ENCODE measurements at regions not wholly inside any gene's neighbourhood (a gene's known extent, or its start where the extent isn't known, plus 50 kb on each side); places are given as distances from the start of the nearest gene placed in this dataset.
"Not testable (repeated sequence)": the region's sequence is repeated elsewhere in the genome, so short reads cannot be mapped to it uniquely, and the experiment has no call there.

- DNase-seq (ENCODE audit: low read depth) = no peak
Observed at GRCh38 chr9:2276296-2276695, 261.1 kb downstream of the SMARCA2 start.

DNA sequence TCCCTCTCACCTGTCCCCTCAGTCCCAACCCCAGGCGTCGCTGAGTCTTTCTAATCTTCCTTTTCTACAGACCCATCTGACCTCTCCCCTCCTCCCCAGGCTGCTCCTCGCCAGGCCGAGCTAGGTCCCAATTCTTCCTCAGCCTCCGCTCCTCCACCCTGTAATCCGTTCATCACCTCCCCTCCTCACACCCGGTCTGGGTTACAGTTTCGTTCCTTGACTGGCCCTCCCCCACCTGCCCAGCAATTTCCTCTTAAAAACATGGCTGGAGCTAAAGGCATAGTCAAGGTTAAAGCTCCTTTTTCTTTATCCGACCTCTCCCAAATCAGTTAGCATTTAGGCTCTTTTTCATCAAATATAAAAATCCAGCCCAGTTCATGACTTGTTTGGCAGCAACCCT, 262.0 kb downstream of the SMARCA2 start:
- in situ Hi-C loops (cut with HindIII; ENCODE audit: low sequenced_read_pairs); H3K4me3 ChIP-seq (ENCODE audit: low read depth, low read length); DNase-seq (ENCODE audit: low read depth): not testable (repeated sequence)

More at GRCh38 chr9:2276296-2276695, 261.1 kb downstream of the SMARCA2 start:
- TF ChIP-seq, protein P1, sequence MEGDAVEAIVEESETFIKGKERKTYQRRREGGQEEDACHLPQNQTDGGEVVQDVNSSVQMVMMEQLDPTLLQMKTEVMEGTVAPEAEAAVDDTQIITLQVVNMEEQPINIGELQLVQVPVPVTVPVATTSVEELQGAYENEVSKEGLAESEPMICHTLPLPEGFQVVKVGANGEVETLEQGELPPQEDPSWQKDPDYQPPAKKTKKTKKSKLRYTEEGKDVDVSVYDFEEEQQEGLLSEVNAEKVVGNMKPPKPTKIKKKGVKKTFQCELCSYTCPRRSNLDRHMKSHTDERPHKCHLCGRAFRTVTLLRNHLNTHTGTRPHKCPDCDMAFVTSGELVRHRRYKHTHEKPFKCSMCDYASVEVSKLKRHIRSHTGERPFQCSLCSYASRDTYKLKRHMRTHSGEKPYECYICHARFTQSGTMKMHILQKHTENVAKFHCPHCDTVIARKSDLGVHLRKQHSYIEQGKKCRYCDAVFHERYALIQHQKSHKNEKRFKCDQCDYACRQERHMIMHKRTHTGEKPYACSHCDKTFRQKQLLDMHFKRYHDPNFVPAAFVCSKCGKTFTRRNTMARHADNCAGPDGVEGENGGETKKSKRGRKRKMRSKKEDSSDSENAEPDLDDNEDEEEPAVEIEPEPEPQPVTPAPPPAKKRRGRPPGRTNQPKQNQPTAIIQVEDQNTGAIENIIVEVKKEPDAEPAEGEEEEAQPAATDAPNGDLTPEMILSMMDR (IDR thresholded peaks at IDR 0.05; ENCODE audit: low read depth, low read length, missing control alignments) = no peak
- in situ Hi-C loops (cut with HindIII; ENCODE audit: low sequenced_read_pairs) = no loop called here
- no peak overlapping the region for H3K4me3 ChIP-seq (ENCODE audit: low read depth, low read length)

GRCh38 chr9:2277644-2278043, 262.5 kb downstream of the SMARCA2 start:
- in situ Hi-C loops (cut with HindIII; ENCODE audit: low sequenced_read_pairs) = not testable (repeated sequence)

DNA sequence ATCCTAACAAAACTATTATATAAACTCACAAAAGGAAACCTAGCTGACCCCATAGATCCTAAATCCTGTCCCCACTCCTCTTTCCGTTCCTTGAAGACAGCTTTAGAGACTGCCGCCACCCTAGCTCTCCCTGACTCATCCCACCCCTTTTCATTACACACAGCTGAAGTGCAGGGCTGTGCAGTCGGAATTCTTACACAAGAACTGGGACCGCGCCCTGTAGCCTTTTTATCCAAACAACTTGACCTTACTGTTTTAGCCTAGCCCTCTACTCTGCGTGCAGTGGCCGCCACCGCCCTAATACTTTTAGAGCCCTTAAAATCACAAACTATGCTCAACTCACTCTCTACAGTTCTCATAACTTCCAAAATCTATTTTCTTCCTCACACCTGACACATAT, 264.0 kb downstream of the SMARCA2 start:
- DNase-seq (ENCODE audit: low read depth); H3K4me3 ChIP-seq (ENCODE audit: low read depth, low read length); in situ Hi-C loops (cut with HindIII; ENCODE audit: low sequenced_read_pairs): not testable (repeated sequence)

More at GRCh38 chr9:2277644-2278043, 262.5 kb downstream of the SMARCA2 start:
- not testable (repeated sequence) for DNase-seq (ENCODE audit: low read depth); H3K4me3 ChIP-seq (ENCODE audit: low read depth, low read length)

GRCh38 chr9:2281031-2281802, 266.1 kb downstream of the SMARCA2 start:
- TF ChIP-seq, protein P1 (IDR thresholded peaks at IDR 0.05; ENCODE audit: low read depth, low read length, missing control alignments) = no peak
- in situ Hi-C loops (cut with HindIII; ENCODE audit: low sequenced_read_pairs) = no loop called here

GRCh38 chr9:2281803-2282185, 266.6 kb downstream of the SMARCA2 start:
- DNase-seq (ENCODE audit: low read depth) = no peak
- in situ Hi-C loops (cut with HindIII; ENCODE audit: low sequenced_read_pairs) = no loop called here
- TF ChIP-seq, protein P1 (IDR thresholded peaks at IDR 0.05; ENCODE audit: low read depth, low read length, missing control alignments) = no peak
- H3K4me3 ChIP-seq (ENCODE audit: low read depth, low read length) = no peak overlapping the region

More at GRCh38 chr9:2281031-2281802, 266.1 kb downstream of the SMARCA2 start:
- H3K4me3 ChIP-seq (ENCODE audit: low read depth, low read length) = no peak overlapping the region
- DNase-seq (ENCODE audit: low read depth) = no peak

- H3K4me3 ChIP-seq (ENCODE audit: low read depth, low read length) = no peak overlapping the region
- DNase-seq (ENCODE audit: low read depth) = no peak
- TF ChIP-seq, protein P1 (IDR thresholded peaks at IDR 0.05; ENCODE audit: low read depth, low read length, missing control alignments) = no peak
- in situ Hi-C loops (cut with HindIII; ENCODE audit: low sequenced_read_pairs) = no loop called here
Observed at GRCh38 chr9:2284770-2285169, 269.6 kb downstream of the SMARCA2 start.

- in situ Hi-C loops (cut with HindIII; ENCODE audit: low sequenced_read_pairs) = no loop called here
- DNase-seq (ENCODE audit: low read depth) = no peak
- H3K4me3 ChIP-seq (ENCODE audit: low read depth, low read length) = no peak overlapping the region
- TF ChIP-seq, protein P1 (IDR thresholded peaks at IDR 0.05; ENCODE audit: low read depth, low read length, missing control alignments) = no peak
Observed at GRCh38 chr9:2285416-2286332, 270.5 kb downstream of the SMARCA2 start.

All from astrocyte of the cerebellum (primary cell).